SK-N-SH (cell line): ENCODE measurements at regions not wholly inside any gene's neighbourhood (a gene's known extent, or its start where the extent isn't known, plus 50 kb on each side); places are given as distances from the start of the nearest gene placed in this dataset.

Source experiments
- CTCF ChIA-PET: fragments of 300-600, 350-600 bp; formaldehyde crosslinking; extraction: SDS; loops from one replicate; lab custom pipeline; 2021; lab: Yijun Ruan, JAX
- POLR2A ChIA-PET: fragments of 350-600 bp; sonication (Branson Sonifier 250); formaldehyde crosslinking; extraction: SDS; loops from one replicate; lab custom pipeline; 2020; ENCODE audit warnings: antibody characterized with exemption, inconsistent platforms; lab: Yijun Ruan, JAX
- DNase-seq: peaks from one replicate; pipeline ENCODE4 v3.0.0; 2012
- H2AFZ ChIP-seq: fragments of 200-600 bp; sonication (generic); 2 replicates; pipeline ENCODE4 v1.8.1; 2016; ENCODE audit warnings: antibody characterized with exemption, mild to moderate bottlenecking, low read depth
- H3F3A ChIP-seq: fragments of 200-600 bp; sonication (generic); replicated peaks from 2 replicates; pipeline ENCODE3; 2016; ENCODE audit warnings: antibody characterized with exemption, mild to moderate bottlenecking; ENCODE audit not compliant: insufficient read depth
- H3K27ac ChIP-seq, 2 experiments: fragments of 200-500 bp in 1 of 2; fragments of 200-600 bp in 1 of 2; sonication (Bioruptor generic) in 1 of 2; sonication (generic), shearing (Covaris generic) in 1 of 2; 2 replicates each; pipeline versions ENCODE4 v1.5.1 to v1.6.1; 2014 to 2016; ENCODE audit warnings: low read depth in 2 of 2, inconsistent platforms in 1 of 2, low read length in 1 of 2, mild to moderate bottlenecking in 1 of 2, mixed read lengths in 1 of 2
- H3K27me3 ChIP-seq: fragments of 200-600 bp; sonication (generic), shearing (Covaris generic); 2 replicates; pipeline ENCODE4 v1.6.1; 2016; ENCODE audit warnings: mixed run types; ENCODE audit not compliant: insufficient read depth
- H3K36me3 ChIP-seq, 2 experiments: fragments of 200-500 bp in 1 of 2; fragments of 200-600 bp in 1 of 2; sonication (Bioruptor generic) in 1 of 2; sonication (generic) in 1 of 2; replicated peaks in 1 of 2; 2 replicates each; pipeline versions ENCODE3 to v1.5.1; 2014 to 2016; ENCODE audit warnings: low read length in 1 of 2, mild to moderate bottlenecking in 1 of 2; ENCODE audit not compliant: insufficient read depth in 2 of 2, control insufficient read depth in 1 of 2
- H3K4me1 ChIP-seq, 2 experiments: fragments of 200-500 bp in 1 of 2; fragments of 200-600 bp in 1 of 2; sonication (Bioruptor generic) in 1 of 2; sonication (generic), shearing (Covaris generic) in 1 of 2; 2 replicates each; pipeline versions ENCODE4 v1.5.1 to v1.6.1; 2014 to 2016; ENCODE audit warnings: low read depth in 1 of 2, low read length in 1 of 2, mixed run types in 1 of 2; ENCODE audit not compliant: insufficient read depth in 2 of 2, control insufficient read depth in 1 of 2
- H3K4me2 ChIP-seq: fragments of 200-600 bp; sonication (generic), shearing (Covaris generic); 2 replicates; pipeline ENCODE4 v1.6.1; 2017; ENCODE audit warnings: mixed run types
- H3K4me3 ChIP-seq, 2 experiments: fragments of 200-500 bp in 1 of 2; fragments of 200-600 bp in 1 of 2; sonication (Bioruptor generic) in 1 of 2; sonication (generic), shearing (Covaris generic) in 1 of 2; 2 replicates each; pipeline versions ENCODE4 v1.5.1 to v1.8.1; 2014 to 2016; ENCODE audit warnings: low read depth in 2 of 2, inconsistent platforms in 1 of 2, low read length in 1 of 2, mild to moderate bottlenecking in 1 of 2, mixed read lengths in 1 of 2, moderate library complexity in 1 of 2
- H3K79me2 ChIP-seq: fragments of 200-600 bp; sonication (generic); 2 replicates; pipeline ENCODE4 v1.8.1; 2017; ENCODE audit warnings: mild to moderate bottlenecking; ENCODE audit not compliant: insufficient read depth
- H3K9ac ChIP-seq: fragments of 200-600 bp; sonication (generic); 2 replicates; pipeline ENCODE4 v1.6.1; 2017; ENCODE audit warnings: mixed run types
- H3K9me2 ChIP-seq: fragments of 200-600 bp; sonication (generic); 2 replicates; pipeline ENCODE4 v1.6.1; 2017; ENCODE audit warnings: mixed run types
- H3K9me3 ChIP-seq: fragments of 200-600 bp; sonication (generic); 2 replicates; pipeline ENCODE4 v1.6.1; 2017; ENCODE audit warnings: mixed run types, mild to moderate bottlenecking, moderate library complexity
- H4K20me1 ChIP-seq: fragments of 200-600 bp; sonication (generic); 2 replicates; pipeline ENCODE4 v1.6.1; 2017; ENCODE audit warnings: mild to moderate bottlenecking, mixed run types; ENCODE audit not compliant: insufficient read depth
- CHD2 ChIP-seq: fragments of 150-350 bp; IDR thresholded peaks from 2 replicates; pipeline ENCODE4 v1.6.1; 2018; ENCODE audit warnings: low read length; ENCODE audit not compliant: partially characterized antibody
- ELF1 ChIP-seq: IDR thresholded peaks from 2 replicates; pipeline ENCODE4 v1.4.0; 2012
- EZH2phosphoT487 ChIP-seq: fragments of 200-600 bp; sonication (generic); IDR thresholded peaks from 2 replicates; pipeline ENCODE4 v1.6.1; 2017; ENCODE audit warnings: low read depth, mixed run types, mild to moderate bottlenecking, antibody characterized with exemption, moderate library complexity, borderline replicate concordance
- GATA2 ChIP-seq: sonication (generic); formaldehyde crosslinking; IDR thresholded peaks from 2 replicates; pipeline ENCODE4 v1.5.0; 2020; ENCODE audit warnings: mild to moderate bottlenecking, missing genetic modification reagents
- JUND ChIP-seq: IDR thresholded peaks from 2 replicates; pipeline ENCODE4 v1.4.0; 2012
- MXI1 ChIP-seq: IDR thresholded peaks from 2 replicates; pipeline ENCODE4 v1.6.1; 2012; ENCODE audit warnings: mild to moderate bottlenecking, low read depth, low read length, improper control_type of control experiment
- NFIC ChIP-seq: IDR thresholded peaks from 2 replicates; pipeline ENCODE4 v1.4.0; 2012; ENCODE audit warnings: borderline replicate concordance
- NRF1 ChIP-seq: IDR thresholded peaks from 2 replicates; pipeline ENCODE4 v1.6.1; 2012; ENCODE audit warnings: low read depth, mild to moderate bottlenecking, low read length
- POLR2AphosphoS5 ChIP-seq: IDR thresholded peaks from 2 replicates; pipeline ENCODE4 v1.6.1; 2012; ENCODE audit warnings: low read depth, low read length
- RXRA ChIP-seq: IDR thresholded peaks from 2 replicates; pipeline ENCODE4 v1.4.0; 2012; ENCODE audit warnings: low read depth, mild to moderate bottlenecking, borderline replicate concordance
- SIN3A ChIP-seq: IDR thresholded peaks from 2 replicates; pipeline ENCODE4 v1.6.1; 2012; ENCODE audit warnings: low read depth, mild to moderate bottlenecking, low read length, moderate library complexity, borderline replicate concordance
- YY1 ChIP-seq: IDR thresholded peaks from 2 replicates; pipeline ENCODE4 v1.4.0; 2012; ENCODE audit warnings: low read depth, mild to moderate bottlenecking
- WGBS: methylation state at CpG from one replicate; pipeline ENCODE4 v1.1.6; 2017; ENCODE audit warnings: low lambda C conversion rate; 5-methylcytosine and 5-hydroxymethylcytosine counted together
- TF ChIP-seq, protein P1 (sequence below): IDR thresholded peaks from 2 replicates; pipeline ENCODE4 v1.4.0; 2012; ENCODE audit warnings: low read depth, borderline replicate concordance
- TF ChIP-seq, protein P2 (sequence below): fragments of 150-350 bp; IDR thresholded peaks from 2 replicates; pipeline ENCODE4 v1.6.1; 2016; ENCODE audit warnings: mild to moderate bottlenecking, low read depth, low read length
- TF ChIP-seq, protein P3 (sequence below): IDR thresholded peaks from 2 replicates; pipeline ENCODE4 v1.6.1; 2012; ENCODE audit warnings: mild to moderate bottlenecking, low read depth, low read length, moderate library complexity

DNA sequence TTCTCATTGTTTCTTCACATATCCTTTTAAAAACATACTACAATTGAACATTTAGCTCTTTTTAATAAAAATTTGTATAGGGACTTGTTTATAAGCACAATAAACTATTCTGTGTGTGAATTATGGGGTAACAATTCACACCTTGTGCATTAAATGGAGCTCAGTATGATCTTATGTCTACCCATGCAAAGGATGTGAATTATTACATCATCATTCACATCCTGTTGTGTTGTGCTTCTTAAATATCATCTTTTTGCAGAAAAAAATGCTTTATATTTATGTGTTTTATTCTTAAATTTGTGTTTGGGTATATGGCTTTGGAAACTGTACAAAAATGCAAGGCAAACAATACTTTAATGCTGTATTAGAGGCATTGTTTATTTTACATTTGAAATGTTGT is 96.7 kb upstream of the PABPC4L start:
- H3K9me3 ChIP-seq, result no peaks in the 10 kb centered on the region
- DNase-seq, result no peak
- no peaks in the 10 kb centered on the region for H3K9me2 ChIP-seq
- H2AFZ ChIP-seq, result no peak overlapping the region
- CTCF ChIA-PET, result interaction anchor here (1.2 kb wide), 1 partner anchor 10 kb away, joined by 3 read pairs; no protein-coding TSS in a partner anchor
- H3K27me3 ChIP-seq, result no peaks in the 10 kb centered on the region
- TF ChIP-seq, protein P1, sequence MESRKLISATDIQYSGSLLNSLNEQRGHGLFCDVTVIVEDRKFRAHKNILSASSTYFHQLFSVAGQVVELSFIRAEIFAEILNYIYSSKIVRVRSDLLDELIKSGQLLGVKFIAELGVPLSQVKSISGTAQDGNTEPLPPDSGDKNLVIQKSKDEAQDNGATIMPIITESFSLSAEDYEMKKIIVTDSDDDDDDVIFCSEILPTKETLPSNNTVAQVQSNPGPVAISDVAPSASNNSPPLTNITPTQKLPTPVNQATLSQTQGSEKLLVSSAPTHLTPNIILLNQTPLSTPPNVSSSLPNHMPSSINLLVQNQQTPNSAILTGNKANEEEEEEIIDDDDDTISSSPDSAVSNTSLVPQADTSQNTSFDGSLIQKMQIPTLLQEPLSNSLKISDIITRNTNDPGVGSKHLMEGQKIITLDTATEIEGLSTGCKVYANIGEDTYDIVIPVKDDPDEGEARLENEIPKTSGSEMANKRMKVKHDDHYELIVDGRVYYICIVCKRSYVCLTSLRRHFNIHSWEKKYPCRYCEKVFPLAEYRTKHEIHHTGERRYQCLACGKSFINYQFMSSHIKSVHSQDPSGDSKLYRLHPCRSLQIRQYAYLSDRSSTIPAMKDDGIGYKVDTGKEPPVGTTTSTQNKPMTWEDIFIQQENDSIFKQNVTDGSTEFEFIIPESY, result no peak
- TF ChIP-seq GATA2 (CRISPR knock-in tag), result no peak
- TF ChIP-seq POLR2AphosphoS5, result no peak
- TF ChIP-seq RXRA, result no peak
- TF ChIP-seq MXI1, result no peak
- no peak for TF ChIP-seq NRF1
- TF ChIP-seq SIN3A, result no peak
- TF ChIP-seq YY1, result no peak
- TF ChIP-seq, all 33 proteins: peak for 0
- Histone ChIP-seq H4K20me1 (no peaks in the 10 kb centered on the region), H3F3A (no peaks in the 10 kb centered on the region), H3K79me2 (no peaks in the 10 kb centered on the region), H3K9ac (no peak overlapping the region), H3K4me2 (no peak overlapping the region), H3K4me3 (no peak overlapping the region), H3K36me3 (no peaks in the 10 kb centered on the region), H3K4me1 (no peaks in the 10 kb centered on the region), H3K27ac (no peak overlapping the region)
- POLR2A ChIA-PET, result no interaction called here

DNA sequence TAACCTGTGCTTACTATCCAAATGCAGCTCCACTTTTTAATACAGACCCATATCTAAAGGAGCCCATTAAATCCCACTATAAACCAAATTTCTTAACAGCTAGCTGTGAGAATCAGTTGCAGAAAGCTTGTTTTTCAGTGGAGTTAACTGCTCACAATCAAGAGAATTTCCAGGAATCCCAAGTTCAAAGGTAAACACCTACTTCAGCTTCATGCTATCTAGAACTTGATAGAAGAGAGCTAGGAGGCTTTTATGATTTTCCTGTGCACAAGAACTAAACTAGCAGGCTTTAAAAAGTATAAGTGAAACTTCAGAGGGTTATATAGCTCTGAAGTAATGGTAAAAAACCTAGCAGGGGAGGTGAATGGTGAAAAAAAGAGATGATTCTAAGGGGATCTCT is 96.2 kb upstream of the PABPC4L start:
- Histone ChIP-seq H3F3A (no peaks in the 10 kb centered on the region), H4K20me1 (no peaks in the 10 kb centered on the region), H3K4me2 (no peak overlapping the region), H3K9me3 (no peaks in the 10 kb centered on the region), H3K4me3 (no peak overlapping the region), H3K9me2 (no peaks in the 10 kb centered on the region), H2AFZ (no peak overlapping the region), H3K4me1 (no peaks in the 10 kb centered on the region), H3K9ac (no peak overlapping the region), H3K79me2 (no peaks in the 10 kb centered on the region), H3K27ac (no peak overlapping the region), H3K27me3 (no peaks in the 10 kb centered on the region), H3K36me3 (no peaks in the 10 kb centered on the region)
- POLR2A ChIA-PET, result no interaction called here
- TF ChIP-seq NFIC (no peak), CHD2 (no peak), SIN3A (no peak), ELF1 (no peak)
- CTCF ChIA-PET, result interaction anchor here (1.2 kb wide), 1 partner anchor 10 kb away, joined by 3 read pairs; no protein-coding TSS in a partner anchor
- DNase-seq, result no peak

DNA sequence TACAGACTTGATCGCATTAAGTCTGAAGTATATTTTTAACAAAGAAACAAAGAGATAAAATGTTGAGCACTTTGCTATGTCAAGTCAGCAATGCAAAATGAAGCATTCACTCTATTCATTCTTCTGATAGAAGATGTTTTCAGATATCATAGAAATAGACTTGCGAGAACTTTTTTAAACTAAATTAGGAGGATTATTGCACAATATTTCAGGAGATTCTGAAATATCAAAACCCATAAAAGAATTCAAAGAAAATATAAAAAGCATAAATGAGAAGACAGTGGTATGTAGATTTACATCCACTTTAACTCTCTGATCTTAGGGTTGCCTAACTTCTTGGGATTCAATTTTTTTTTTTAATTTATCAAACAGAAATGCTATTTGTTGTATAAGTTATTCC is 81.1 kb upstream of the PABPC4L start:
- Histone ChIP-seq H3K4me2 (no peak overlapping the region), H3K9me2 (no peaks in the 10 kb centered on the region), H3K4me3 (no peak overlapping the region), H3K36me3 (no peaks in the 10 kb centered on the region), H3K27ac (no peak overlapping the region), H4K20me1 (no peaks in the 10 kb centered on the region), H3F3A (no peaks in the 10 kb centered on the region), H3K9ac (no peak overlapping the region), H2AFZ (no peak overlapping the region), H3K79me2 (no peaks in the 10 kb centered on the region)
- DNase-seq, result no peak
- TF ChIP-seq JUND (no peak), YY1 (no peak), ELF1 (no peak), NRF1 (no peak), EZH2phosphoT487 (no peak)
- TF ChIP-seq, protein P2, sequence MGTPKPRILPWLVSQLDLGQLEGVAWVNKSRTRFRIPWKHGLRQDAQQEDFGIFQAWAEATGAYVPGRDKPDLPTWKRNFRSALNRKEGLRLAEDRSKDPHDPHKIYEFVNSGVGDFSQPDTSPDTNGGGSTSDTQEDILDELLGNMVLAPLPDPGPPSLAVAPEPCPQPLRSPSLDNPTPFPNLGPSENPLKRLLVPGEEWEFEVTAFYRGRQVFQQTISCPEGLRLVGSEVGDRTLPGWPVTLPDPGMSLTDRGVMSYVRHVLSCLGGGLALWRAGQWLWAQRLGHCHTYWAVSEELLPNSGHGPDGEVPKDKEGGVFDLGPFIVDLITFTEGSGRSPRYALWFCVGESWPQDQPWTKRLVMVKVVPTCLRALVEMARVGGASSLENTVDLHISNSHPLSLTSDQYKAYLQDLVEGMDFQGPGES, result no peak
- TF ChIP-seq, protein P3, sequence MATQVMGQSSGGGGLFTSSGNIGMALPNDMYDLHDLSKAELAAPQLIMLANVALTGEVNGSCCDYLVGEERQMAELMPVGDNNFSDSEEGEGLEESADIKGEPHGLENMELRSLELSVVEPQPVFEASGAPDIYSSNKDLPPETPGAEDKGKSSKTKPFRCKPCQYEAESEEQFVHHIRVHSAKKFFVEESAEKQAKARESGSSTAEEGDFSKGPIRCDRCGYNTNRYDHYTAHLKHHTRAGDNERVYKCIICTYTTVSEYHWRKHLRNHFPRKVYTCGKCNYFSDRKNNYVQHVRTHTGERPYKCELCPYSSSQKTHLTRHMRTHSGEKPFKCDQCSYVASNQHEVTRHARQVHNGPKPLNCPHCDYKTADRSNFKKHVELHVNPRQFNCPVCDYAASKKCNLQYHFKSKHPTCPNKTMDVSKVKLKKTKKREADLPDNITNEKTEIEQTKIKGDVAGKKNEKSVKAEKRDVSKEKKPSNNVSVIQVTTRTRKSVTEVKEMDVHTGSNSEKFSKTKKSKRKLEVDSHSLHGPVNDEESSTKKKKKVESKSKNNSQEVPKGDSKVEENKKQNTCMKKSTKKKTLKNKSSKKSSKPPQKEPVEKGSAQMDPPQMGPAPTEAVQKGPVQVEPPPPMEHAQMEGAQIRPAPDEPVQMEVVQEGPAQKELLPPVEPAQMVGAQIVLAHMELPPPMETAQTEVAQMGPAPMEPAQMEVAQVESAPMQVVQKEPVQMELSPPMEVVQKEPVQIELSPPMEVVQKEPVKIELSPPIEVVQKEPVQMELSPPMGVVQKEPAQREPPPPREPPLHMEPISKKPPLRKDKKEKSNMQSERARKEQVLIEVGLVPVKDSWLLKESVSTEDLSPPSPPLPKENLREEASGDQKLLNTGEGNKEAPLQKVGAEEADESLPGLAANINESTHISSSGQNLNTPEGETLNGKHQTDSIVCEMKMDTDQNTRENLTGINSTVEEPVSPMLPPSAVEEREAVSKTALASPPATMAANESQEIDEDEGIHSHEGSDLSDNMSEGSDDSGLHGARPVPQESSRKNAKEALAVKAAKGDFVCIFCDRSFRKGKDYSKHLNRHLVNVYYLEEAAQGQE, result no peak
- TF ChIP-seq, all 33 proteins: peak for 0
- POLR2A ChIA-PET, result no interaction called here
- Histone ChIP-seq H3K9me3 (no peaks in the 10 kb centered on the region), H3K27me3 (no peaks in the 10 kb centered on the region), H3K4me1 (no peaks in the 10 kb centered on the region; a peak in 1 of 4 replicates)
- 55% methylated on average over 2 of the region's 2 CpGs for WGBS
- CTCF ChIA-PET, result no interaction called here
